Esophagus muscularis mucosa (tissue), 4 donors: ENCODE measurements at regions not wholly inside any gene's neighbourhood (a gene's known extent, or its start where the extent isn't known, plus 50 kb on each side); places are given as distances from the start of the nearest gene placed in this dataset.

Source experiments
- CTCF ChIP-seq, 3 experiments: fragments of 200-600 bp in 2 of 3; fragments of 450-650 bp in 1 of 3; sonication (generic) in 2 of 3; IDR thresholded peaks; one replicate each; pipeline ENCODE4 v1.5.1; 2017 to 2019; ENCODE audit warnings: antibody characterized with exemption in 3 of 3, mild to moderate bottlenecking in 2 of 3, moderate library complexity in 1 of 3
- EP300 ChIP-seq: sonication (generic); formaldehyde crosslinking; IDR thresholded peaks from one replicate; pipeline ENCODE4 v1.6.1; 2017; ENCODE audit warnings: antibody characterized with exemption
- POLR2A ChIP-seq: fragments of 450-650 bp; IDR thresholded peaks from one replicate; pipeline ENCODE4 v1.6.1; 2017; ENCODE audit warnings: antibody characterized with exemption, moderate library complexity, mild to moderate bottlenecking, low read depth

- TF ChIP-seq CTCF (IDR thresholded peaks at IDR 0.05), result no peak
- TF ChIP-seq EP300, result no peak
- no peak for TF ChIP-seq POLR2A
Measured at GRCh38 chr6:137976430-137976829, 109.4 kb downstream of the TNFAIP3 start.
